ENCODE measurements at regions not wholly inside any gene's neighbourhood (a gene's known extent, or its start where the extent isn't known, plus 50 kb on each side); places are given as distances from the start of the nearest gene placed in this dataset.

GRCh38 chr13:62287764-62288163 lies 872.1 kb upstream of the PCDH20 start:
- Histone ChIP-seq H3K36me3 (ENCODE audit: insufficient read depth) (no peaks in the 10 kb centered on the region), H3K4me3 (ENCODE audit: low read depth, low read length) (no peak overlapping the region), H3K27ac (ENCODE audit: low read depth) (no peak overlapping the region), H3K4me1 (ENCODE audit: insufficient read depth) (no peaks in the 10 kb centered on the region)
- 57% methylated on average over 2 of the region's 2 CpGs for WGBS
- DNase-seq (ENCODE audit: extremely low spot score): no peak

GRCh38 chr13:62280590-62280989 lies 864.9 kb upstream of the PCDH20 start:
- H3K4me3 ChIP-seq (ENCODE audit: low read depth, low read length): no peak overlapping the region
- no peaks in the 10 kb centered on the region for H3K4me1 ChIP-seq (ENCODE audit: insufficient read depth)
- no peak for DNase-seq (ENCODE audit: extremely low spot score)
- H3K36me3 ChIP-seq (ENCODE audit: insufficient read depth): no peaks in the 10 kb centered on the region
- no peak overlapping the region for H3K27ac ChIP-seq (ENCODE audit: low read depth)
- 78% methylated on average over 1 of the region's 1 CpG for WGBS

GRCh38 chr13:62278271-62278670 lies 862.6 kb upstream of the PCDH20 start:
- H3K27ac ChIP-seq (ENCODE audit: low read depth): no peak overlapping the region
- no peaks in the 10 kb centered on the region for H3K4me1 ChIP-seq (ENCODE audit: insufficient read depth)
- DNase-seq (ENCODE audit: extremely low spot score): no peak
- H3K36me3 ChIP-seq (ENCODE audit: insufficient read depth): no peaks in the 10 kb centered on the region
- H3K4me3 ChIP-seq (ENCODE audit: low read depth, low read length): no peak overlapping the region

GRCh38 chr13:62251734-62252133 lies 836.1 kb upstream of the PCDH20 start:
- no peaks in the 10 kb centered on the region for H3K36me3 ChIP-seq (ENCODE audit: insufficient read depth)
- no peak for DNase-seq (ENCODE audit: extremely low spot score)
- H3K27ac ChIP-seq (ENCODE audit: low read depth): no peak overlapping the region
- no peaks in the 10 kb centered on the region for H3K4me1 ChIP-seq (ENCODE audit: insufficient read depth)
- 86% methylated on average over 2 of the region's 2 CpGs for WGBS
- H3K4me3 ChIP-seq (ENCODE audit: low read depth, low read length): no peak overlapping the region

GRCh38 chr13:62250501-62251201 lies 835.0 kb upstream of the PCDH20 start:
- H3K36me3 ChIP-seq (ENCODE audit: insufficient read depth): no peaks in the 10 kb centered on the region
- WGBS: 48% methylated on average over 10 of the region's 10 CpGs
- DNase-seq (ENCODE audit: extremely low spot score): no peak
- H3K27ac ChIP-seq (ENCODE audit: low read depth): no peak overlapping the region
- no peak overlapping the region for H3K4me3 ChIP-seq (ENCODE audit: low read depth, low read length)
- no peaks in the 10 kb centered on the region for H3K4me1 ChIP-seq (ENCODE audit: insufficient read depth)

- H3K36me3 ChIP-seq (ENCODE audit: insufficient read depth): no peaks in the 10 kb centered on the region
- no peak overlapping the region for H3K4me3 ChIP-seq (ENCODE audit: low read depth, low read length)
- H3K27ac ChIP-seq (ENCODE audit: low read depth): no peak overlapping the region
- 96% methylated on average over 1 of the region's 1 CpG for WGBS
- no peaks in the 10 kb centered on the region for H3K4me1 ChIP-seq (ENCODE audit: insufficient read depth)
- DNase-seq (ENCODE audit: extremely low spot score): no peak
Measured at GRCh38 chr13:62246581-62246980, 830.9 kb upstream of the PCDH20 start.

GRCh38 chr13:62243106-62243505 lies 827.5 kb upstream of the PCDH20 start:
- H3K4me3 ChIP-seq (ENCODE audit: low read depth, low read length): no peak overlapping the region
- WGBS: 81% methylated on average over 2 of the region's 2 CpGs

GRCh38 chr13:62234780-62235440 lies 819.3 kb upstream of the PCDH20 start:
- no peaks in the 10 kb centered on the region for H3K36me3 ChIP-seq (ENCODE audit: insufficient read depth)
- DNase-seq (ENCODE audit: extremely low spot score): no peak
- H3K4me3 ChIP-seq (ENCODE audit: low read depth, low read length): no peak overlapping the region
- WGBS: 26% methylated on average over 2 of the region's 2 CpGs
- no peaks in the 10 kb centered on the region for H3K4me1 ChIP-seq (ENCODE audit: insufficient read depth)
- H3K27ac ChIP-seq (ENCODE audit: low read depth): no peak overlapping the region

More at GRCh38 chr13:62243106-62243505, 827.5 kb upstream of the PCDH20 start:
- no peaks in the 10 kb centered on the region for H3K4me1 ChIP-seq (ENCODE audit: insufficient read depth)
- no peak overlapping the region for H3K27ac ChIP-seq (ENCODE audit: low read depth)
- DNase-seq (ENCODE audit: extremely low spot score): no peak
- H3K36me3 ChIP-seq (ENCODE audit: insufficient read depth): no peaks in the 10 kb centered on the region

GRCh38 chr13:62210951-62211350 lies 795.3 kb upstream of the PCDH20 start:
- H3K36me3 ChIP-seq (ENCODE audit: insufficient read depth): no peaks in the 10 kb centered on the region
- DNase-seq (ENCODE audit: extremely low spot score): no peak
- no peak overlapping the region for H3K4me3 ChIP-seq (ENCODE audit: low read depth, low read length)
- 28% methylated on average over 3 of the region's 3 CpGs for WGBS
- no peaks in the 10 kb centered on the region for H3K4me1 ChIP-seq (ENCODE audit: insufficient read depth)
- H3K27ac ChIP-seq (ENCODE audit: low read depth): no peak overlapping the region

- WGBS: 77% methylated on average over 10 of the region's 10 CpGs
- H3K27ac ChIP-seq (ENCODE audit: low read depth): no peak overlapping the region
- H3K4me1 ChIP-seq (ENCODE audit: insufficient read depth): no peaks in the 10 kb centered on the region
- DNase-seq (ENCODE audit: extremely low spot score): no peak
- H3K4me3 ChIP-seq (ENCODE audit: low read depth, low read length): no peak overlapping the region
- H3K36me3 ChIP-seq (ENCODE audit: insufficient read depth): no peaks in the 10 kb centered on the region
Measured at GRCh38 chr13:62209529-62209928, 793.9 kb upstream of the PCDH20 start.

- 76% methylated on average over 2 of the region's 2 CpGs for WGBS
- no peak for DNase-seq (ENCODE audit: extremely low spot score)
- H3K4me1 ChIP-seq (ENCODE audit: insufficient read depth): no peaks in the 10 kb centered on the region
- no peak overlapping the region for H3K27ac ChIP-seq (ENCODE audit: low read depth)
- H3K4me3 ChIP-seq (ENCODE audit: low read depth, low read length): no peak overlapping the region
- no peaks in the 10 kb centered on the region for H3K36me3 ChIP-seq (ENCODE audit: insufficient read depth)
Measured at GRCh38 chr13:62207388-62207787, 791.7 kb upstream of the PCDH20 start.

- H3K27ac ChIP-seq (ENCODE audit: low read depth): no peak overlapping the region
- H3K36me3 ChIP-seq (ENCODE audit: insufficient read depth): no peaks in the 10 kb centered on the region
- no peak overlapping the region for H3K4me3 ChIP-seq (ENCODE audit: low read depth, low read length)
- no peak for DNase-seq (ENCODE audit: extremely low spot score)
- no peaks in the 10 kb centered on the region for H3K4me1 ChIP-seq (ENCODE audit: insufficient read depth)
Measured at GRCh38 chr13:62206165-62206564, 790.5 kb upstream of the PCDH20 start.

GRCh38 chr13:62205273-62205672 lies 789.6 kb upstream of the PCDH20 start:
- no peaks in the 10 kb centered on the region for H3K36me3 ChIP-seq (ENCODE audit: insufficient read depth)
- no peaks in the 10 kb centered on the region for H3K4me1 ChIP-seq (ENCODE audit: insufficient read depth)
- no peak overlapping the region for H3K27ac ChIP-seq (ENCODE audit: low read depth)
- H3K4me3 ChIP-seq (ENCODE audit: low read depth, low read length): no peak overlapping the region
- 69% methylated on average over 3 of the region's 3 CpGs for WGBS
- no peak for DNase-seq (ENCODE audit: extremely low spot score)

- H3K4me3 ChIP-seq (ENCODE audit: low read depth, low read length): no peak overlapping the region
- no peak overlapping the region for H3K27ac ChIP-seq (ENCODE audit: low read depth)
- WGBS: 83% methylated on average over 3 of the region's 3 CpGs
- H3K4me1 ChIP-seq (ENCODE audit: insufficient read depth): no peaks in the 10 kb centered on the region
- no peaks in the 10 kb centered on the region for H3K36me3 ChIP-seq (ENCODE audit: insufficient read depth)
- DNase-seq (ENCODE audit: extremely low spot score): no peak
Measured at GRCh38 chr13:62194371-62194770, 778.7 kb upstream of the PCDH20 start.
